Stimulated activated CD4-positive, alpha-beta T cell treated with anti-CD3 and anti-CD28 coated beads, Interleukin-1b, Interleukin-23, amount 100 ng/mL, for 4 hours (primary cell): ENCODE measurements at regions not wholly inside any gene's neighbourhood (a gene's known extent, or its start where the extent isn't known, plus 50 kb on each side); places are given as distances from the start of the nearest gene placed in this dataset.

Source experiments
- DNase-seq, 2 donors: peaks; one replicate each; pipeline ENCODE4 v3.0.0-alpha.2; 2020; ENCODE audit warnings: low read depth in 2 of 2

DNA sequence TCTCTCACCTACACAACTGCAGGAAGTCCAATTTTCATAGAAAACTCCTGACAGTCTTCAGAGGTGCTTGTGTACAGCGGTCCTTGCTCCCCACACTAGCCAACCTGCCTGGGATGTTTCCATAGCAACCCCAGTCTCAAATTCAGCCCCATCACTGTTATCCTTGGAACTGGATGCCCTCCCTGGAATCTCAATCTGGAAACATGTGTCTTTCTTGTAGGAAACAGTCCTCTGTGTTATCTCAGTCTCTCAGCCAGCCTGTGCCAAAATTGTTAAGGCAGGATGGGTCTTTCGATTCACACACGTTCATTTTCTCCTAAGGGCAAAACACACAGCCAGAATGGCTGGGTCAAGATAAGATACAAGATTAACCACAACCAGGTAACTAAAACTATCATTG is 295.5 kb upstream of the RND3 start:
- no peak for DNase-seq

DNA sequence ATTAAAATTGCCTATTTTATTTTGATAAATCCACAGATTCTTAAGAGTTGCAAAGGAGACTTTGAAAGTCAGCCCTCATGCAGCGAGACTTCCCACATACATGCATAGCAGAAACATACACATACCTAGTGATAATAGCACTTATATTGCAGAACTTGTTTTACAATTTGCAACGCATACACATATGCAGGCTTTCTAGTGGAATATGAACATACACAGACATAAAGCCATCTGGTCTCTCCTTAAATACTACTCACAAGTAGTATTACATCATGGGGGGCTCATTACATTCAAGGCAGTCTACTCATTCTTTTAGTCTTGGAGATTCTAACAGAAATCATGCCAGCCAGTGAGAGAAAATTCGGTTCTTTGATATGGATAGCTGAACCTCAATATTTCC is 295.1 kb upstream of the RND3 start:
- no peak for DNase-seq

DNA sequence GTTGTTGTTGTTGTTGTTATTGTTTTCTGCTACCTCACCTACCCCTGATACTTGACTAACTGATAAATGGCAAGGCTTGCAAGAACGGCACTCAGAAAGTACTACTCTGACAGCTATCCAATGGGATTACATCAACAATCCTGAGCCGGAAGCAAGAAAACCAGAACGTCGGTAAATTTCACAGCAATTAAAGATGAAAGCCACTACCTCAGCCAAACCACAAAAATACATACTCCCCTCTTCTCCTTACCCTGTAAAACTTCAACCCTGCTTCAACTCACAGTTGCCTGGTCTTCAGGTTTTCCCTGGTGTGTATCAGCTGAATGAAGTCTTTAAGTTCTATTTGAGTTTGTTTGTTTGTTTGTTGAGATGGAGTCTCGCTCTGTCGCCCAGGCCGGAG is 293.7 kb upstream of the RND3 start:
- no peak for DNase-seq

DNA sequence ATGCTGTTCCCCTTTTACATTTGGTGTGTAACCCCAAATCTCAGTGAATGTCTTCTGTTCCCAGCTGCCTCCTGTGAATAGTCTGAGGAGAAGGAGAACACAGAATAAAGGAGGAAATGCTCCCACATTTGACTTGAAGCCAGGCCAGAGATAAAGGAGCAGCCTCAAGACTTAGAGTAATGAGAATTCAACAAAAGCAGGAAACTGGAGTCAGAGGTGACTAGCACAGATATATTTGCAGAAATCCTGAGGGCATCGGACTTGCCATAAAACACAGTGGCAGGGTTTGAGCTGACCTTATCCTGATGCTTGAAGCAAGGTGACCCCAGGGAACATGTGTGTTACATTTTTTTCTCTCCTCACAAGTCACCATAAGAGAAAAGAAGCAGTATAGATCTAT is 291.4 kb upstream of the RND3 start:
- DNase-seq = no peak

DNA sequence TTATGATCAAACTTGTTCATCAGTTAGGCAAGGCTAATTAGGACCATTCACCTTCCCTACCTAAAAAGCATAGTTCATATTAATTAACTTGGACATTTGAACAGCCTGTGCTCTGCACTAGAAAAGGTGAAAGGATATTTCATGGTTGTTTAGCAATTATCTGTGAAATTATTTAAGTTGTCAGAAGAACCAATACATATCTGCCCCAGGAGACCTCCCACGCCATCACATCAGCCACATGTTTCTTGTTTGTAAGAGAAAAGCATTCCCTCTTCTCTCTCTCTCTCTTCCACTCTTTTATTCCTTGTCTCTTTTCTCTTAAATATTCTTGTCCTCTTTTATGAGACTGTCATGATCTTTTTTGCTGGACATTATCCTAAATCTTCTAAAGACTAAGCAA is 282.0 kb upstream of the RND3 start:
- no peak for DNase-seq

DNA sequence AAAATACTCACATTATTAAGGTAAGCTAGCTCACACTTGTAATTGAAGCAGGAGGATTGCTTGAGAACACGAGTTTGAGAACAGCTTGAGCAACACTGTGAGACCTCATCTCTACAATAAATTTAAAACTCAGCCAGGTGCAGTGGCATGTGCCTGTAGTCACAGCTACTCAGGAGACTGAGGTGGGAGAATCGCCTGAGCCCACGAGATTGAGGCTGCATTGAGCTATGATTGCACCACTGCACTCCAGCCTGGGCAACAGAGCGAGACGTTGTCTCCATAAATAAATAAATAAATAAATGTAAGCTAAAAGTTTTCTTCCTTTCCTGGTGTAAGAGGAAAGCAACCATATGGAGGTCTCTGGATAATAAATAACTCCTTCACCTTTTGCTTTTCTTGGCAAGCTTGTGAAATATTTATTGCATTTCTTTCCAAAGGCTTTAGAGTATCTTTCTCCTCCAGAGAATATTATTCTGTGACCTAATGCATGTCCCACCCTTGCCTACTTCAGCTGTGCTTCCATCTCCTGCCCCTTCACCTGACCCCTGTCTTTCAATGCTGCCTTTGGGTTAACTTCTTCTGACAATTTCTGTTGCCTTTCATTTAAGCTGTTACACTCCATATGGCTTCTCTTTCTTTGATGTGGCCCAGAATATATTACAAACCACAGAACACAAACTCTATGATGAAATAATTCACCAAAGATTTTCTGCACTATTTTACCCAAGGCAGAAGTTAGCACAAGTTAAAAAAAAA is 280.7 kb upstream of the RND3 start:
- no peak for DNase-seq

DNA sequence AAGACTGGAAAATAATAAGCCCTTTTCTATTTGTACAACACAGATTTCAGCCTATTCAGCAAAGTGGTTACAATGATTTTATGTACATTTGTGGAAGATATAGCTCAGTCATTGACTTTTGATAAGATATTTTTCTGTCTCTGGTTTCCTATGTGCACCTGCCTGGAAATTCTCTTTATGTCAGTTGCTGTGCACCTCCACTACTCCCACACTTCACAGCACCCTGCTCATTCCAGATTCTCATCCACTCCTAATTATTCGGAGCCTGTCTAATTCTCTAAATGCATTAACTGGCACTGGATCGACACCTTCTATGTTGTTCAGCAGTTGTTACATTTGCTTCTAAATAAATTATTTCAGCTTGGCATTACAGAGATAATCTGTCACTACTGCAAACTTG is 275.1 kb upstream of the RND3 start:
- DNase-seq = no peak

DNA sequence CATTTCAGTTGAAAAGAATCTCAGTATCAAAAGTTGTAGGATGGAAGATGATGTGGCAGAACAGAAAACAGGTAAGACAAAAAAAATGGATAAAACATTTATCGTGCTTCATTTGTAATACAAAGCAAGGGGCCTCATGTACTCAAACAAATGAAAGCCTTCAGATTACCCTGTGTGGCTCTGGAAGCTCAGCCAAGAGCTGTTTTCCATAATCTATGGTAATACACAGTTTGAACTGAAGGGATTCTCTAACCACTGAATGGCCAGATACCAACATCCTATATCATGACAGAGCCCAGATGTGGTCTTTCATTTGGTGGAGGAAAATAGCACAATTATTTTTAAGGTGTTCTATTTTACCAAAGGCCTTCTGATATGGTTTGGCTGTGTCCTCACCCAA is 272.1 kb upstream of the RND3 start:
- DNase-seq = no peak

DNA sequence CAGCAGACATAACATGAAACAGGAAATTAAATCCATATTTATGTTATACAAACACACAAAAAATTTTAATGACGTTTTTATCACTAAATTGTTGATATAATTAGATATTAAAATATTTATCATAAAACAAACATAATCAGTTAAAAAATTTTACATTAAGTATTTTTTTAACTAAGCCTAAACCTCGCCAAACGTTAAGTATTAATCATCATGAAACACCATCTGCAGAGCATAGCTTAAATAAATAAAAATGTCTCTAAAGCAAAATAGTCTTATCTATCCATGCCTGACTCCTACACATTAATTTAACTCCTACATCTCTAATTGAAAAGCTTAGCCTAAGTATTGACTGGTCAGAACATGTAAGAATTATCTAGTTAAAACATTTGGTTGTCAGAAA is 271.6 kb upstream of the RND3 start:
- DNase-seq = no peak

DNA sequence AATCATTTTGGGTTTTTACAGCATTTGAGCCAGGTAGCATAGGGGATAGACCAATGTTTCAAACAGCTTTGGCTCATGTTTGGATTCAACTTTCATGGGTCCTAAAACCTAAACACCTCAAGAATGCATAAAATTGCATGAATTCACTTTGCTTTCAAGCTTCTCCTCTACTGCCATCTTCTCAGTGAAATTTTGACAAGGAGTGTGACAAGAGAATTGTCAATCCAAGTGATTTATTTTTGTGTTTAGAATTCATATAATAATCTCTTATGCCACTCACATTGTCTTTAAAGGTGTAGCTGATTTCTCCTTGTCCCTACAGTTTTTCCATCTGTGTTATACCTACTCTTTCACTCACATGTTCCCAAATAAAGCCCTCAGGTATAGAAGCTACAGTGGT is 264.8 kb upstream of the RND3 start:
- DNase-seq = no peak

DNA sequence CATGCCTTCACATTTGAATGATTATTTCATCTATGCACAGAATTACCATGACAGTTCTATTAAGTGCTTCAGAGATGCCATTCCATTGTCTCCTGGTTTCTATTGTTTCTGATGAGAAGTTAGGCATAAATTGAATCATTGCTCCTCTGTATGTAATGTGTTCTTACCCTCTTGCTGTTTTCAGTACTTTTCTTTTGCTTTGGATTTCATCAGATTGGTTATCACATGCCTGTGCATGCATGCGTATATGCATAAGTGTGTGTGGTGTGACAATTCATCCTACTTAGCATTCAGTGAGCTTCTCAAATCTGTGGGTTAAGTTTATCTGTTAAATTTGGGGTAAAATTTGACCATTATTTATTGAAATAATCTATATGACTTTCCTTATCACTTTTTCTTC is 263.3 kb upstream of the RND3 start:
- DNase-seq = no peak

DNA sequence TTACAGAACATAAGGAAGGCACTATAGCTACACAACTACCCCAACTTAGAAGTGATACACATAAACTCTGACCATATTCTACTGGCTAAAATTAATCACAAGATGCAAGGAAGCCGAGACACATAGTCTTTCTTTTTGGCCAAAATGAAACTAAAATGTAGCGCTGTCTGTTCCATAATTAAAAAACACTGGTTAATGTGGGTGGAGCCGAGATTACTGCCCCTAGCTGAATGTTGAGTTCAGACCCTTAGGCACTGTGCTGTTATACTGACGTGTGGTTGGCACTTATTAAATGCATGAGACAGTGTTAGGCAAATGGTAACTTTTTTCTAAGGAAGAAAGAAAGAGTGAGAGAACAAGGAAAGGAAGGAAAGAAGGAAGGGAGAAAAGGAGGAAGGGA is 254.6 kb upstream of the RND3 start:
- DNase-seq = no peak

DNA sequence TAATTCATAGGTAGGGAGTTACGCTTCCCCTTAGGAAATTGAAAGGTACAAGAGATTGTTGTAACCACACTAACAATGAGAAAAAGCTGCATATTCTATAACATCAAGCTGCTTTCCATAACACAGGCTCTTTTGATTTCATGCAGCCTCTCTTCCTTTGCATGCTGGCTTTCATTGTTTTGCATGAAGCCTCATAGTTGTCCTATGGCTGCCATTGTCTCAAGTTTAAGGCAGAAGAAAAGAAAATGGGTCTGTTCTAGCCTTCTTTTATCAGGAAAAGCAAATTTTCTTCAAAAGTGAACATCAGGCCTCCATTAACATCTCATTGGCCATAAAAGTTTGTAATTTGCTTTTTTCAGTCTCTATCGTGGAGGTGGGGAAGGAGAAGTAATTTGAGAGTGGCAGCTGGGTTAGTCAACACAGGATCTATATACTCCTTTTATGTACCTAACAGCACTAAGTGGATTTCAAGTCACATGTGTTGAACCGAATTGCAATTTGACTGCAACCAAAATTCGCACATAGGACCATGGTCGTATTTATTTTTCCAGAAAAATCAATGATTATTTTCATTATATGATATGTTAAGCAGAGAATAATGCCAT is 248.5 kb upstream of the RND3 start:
- DNase-seq = no peak

DNA sequence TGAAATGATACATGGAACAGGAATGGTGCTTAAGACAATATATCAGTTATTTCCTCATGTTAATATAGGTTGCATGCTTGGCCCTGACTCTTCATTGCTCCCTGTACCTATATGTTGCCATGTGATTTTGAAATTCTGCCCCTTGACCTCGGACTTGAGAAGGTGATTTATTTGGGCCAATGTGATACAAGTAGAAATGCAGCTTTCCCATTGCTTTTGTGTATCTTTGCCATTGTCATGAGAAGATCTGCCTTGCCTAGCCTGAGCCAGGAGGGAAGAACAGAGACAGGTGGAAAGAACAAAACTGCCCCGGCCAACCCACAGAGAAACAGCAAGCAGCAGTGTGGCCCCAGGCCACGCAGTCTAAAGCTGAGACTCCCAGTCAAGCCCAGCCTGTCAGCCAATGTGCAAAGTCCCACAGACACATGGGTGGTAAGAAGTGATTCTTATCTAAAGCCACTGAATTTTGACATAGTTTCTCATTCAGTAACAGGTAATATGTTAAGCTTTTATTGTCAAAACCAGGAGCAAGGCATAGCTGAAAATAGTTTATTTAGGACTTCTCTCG is 245.7 kb upstream of the RND3 start:
- no peak for DNase-seq

DNA sequence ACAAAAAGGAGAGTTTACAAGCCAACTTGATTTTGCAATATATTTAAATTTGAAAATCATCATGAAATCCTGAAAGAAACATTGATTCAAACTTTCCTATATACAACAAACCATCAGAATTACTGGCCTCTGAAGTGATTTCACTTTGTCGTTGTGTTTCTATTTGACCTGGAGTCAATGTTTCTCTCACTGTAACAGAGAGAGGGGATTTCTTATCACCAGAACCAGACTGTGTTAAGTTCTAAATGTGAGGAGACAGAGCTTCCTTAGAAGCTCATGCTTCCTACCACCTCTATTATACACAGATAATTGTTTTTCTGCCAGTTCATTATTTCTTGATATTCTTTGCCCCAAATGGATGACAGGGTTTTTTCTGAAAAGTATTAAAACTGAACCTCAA is 245.0 kb upstream of the RND3 start:
- DNase-seq = no peak

DNA sequence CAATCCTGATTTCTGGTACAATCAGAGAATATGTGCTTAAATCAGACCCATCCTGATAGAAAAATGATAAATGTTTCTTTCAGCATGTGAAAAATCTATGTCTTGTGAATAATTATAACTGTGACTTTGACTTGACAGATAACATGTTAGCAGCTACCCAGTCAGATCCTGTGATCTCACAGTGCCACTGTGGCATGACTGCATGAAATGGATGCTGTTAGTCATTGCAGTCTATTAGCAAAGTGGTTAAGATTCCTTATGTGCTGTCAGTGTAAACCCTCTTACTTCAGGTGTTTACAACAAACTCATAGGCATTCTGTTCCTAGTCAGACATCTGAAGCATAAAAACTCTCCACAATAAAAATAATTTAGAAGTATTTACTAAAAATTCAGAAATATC is 244.6 kb upstream of the RND3 start:
- no peak for DNase-seq

DNA sequence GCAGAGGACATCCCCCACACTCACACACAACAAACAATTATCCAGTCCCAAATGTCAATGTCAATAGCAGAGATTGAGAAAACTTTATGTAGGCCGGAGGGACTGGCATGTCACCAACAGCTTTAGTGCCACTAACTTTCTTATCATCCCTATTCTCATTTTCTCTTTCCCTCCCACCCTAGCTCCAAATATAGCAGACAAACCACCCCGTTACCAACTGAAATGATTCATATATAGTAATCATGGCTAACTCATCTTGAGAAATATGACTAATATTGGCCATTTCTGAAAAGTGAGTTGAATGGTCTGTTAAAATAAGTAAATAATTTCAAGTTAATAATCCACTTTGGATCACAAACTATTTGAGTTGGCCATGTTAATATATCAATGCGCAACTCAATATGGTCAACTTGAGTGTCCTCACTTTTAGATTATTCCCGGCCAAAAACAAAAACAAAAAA is 242.1 kb upstream of the RND3 start:
- no peak for DNase-seq

DNA sequence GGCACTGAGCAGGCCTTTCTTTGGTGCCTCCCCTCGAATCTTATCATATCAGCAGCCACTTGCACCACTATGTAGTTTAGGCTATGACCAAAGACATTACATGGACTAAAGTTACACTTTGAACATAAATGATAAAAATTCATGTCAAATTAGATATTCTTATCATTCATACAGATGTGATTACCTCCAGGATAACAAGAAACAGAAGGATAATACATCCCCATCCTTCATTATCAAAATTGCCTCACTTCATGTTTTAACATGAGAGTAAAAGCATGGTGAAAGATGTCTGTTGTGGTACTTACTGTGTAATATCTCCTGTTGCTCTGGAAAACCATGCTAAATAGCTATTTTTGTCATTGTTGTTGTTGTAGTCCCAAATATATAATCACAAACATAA is 230.8 kb upstream of the RND3 start:
- no peak for DNase-seq

DNA sequence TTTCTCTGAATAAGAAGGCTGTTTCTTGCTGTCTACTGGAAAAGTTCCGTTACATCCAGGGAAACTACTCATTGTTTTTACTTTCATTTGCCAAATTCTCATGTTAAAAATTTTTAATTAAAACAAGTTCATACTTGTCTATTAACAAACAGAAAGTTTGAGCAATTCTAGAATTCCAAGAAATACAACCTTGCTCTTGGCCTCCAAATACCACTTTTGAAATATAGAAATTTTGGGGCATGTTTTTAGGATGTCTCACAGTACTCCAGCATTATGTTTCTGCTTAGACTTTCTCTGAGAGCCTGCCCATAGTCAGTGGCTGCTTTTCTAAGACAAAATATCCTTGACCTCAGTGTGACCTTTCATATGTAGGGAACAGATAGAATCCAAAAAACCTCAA is 228.7 kb upstream of the RND3 start:
- no peak for DNase-seq

DNA sequence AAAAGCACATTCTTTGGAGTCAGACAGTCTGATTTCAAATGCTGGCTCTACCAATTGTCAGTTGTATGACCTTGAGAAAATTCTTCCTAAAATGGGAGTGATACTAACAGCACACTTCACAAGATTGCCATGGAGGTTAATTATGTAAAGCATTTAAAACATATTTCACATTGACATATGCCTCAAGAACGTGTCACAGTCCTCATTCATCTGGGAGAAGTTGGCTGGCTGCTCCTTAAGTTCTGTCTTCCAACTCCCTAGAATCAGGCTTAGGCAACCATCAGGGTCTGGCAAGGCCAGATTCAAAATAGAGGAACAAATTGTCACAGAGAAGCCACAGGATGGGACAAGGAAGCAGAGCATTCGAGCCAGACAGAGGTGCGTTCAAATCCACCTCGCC is 228.0 kb upstream of the RND3 start:
- DNase-seq = no peak

DNA sequence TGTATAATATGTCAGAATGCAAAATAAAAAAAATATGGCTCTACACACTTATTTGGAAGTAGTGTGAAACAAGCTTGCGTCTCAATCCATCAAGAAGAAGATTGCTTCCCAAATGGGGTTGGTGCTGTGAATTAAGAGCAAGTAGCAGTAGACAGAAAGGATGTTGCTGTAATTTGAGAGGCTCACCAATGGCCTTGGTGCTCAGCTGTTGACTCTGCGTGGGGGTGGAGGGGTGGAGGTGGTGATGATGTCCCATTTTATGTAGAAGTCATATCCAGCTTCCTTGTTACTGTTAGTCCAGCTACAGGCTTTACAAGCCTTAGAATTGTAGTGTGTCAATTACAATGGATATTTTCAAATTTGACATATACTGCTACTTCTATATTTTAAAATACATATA is 223.4 kb upstream of the RND3 start:
- no peak for DNase-seq

DNA sequence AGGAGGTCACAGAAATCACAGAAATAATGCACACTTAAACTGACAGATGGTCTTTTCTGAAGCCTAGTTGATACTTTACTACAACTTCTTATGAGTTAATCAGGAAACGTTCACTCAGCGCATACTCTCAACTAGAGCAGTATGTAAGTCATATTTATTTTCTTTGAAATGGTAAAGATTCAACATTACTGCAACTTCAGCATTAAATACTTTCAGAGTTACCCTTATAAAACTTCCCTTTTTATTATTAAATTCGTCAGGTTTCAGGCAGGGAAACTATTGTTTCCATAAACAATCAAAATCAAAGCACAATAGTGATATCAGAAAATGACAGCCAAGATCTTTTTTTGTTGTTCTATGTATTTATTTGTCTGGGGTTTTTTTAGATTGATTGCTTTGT is 222.6 kb upstream of the RND3 start:
- DNase-seq = no peak

DNA sequence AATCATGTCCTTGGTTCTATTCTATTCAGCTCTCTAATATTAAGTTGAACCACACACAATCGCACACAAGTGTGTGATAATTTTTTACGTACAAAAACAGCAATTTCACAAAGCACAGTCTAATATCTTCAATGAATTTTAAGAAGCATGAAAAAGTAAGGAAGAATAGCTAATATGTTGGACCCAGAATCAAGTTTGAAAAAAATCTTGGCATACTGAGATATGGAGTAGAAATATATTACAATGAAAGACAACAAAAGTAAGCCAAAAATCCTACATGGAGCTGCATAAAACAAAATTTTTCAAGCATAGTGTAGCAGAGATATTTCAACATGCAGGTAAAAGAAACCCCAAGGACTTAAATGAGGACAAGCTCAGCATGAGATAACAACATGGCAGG is 219.1 kb upstream of the RND3 start:
- no peak for DNase-seq

DNA sequence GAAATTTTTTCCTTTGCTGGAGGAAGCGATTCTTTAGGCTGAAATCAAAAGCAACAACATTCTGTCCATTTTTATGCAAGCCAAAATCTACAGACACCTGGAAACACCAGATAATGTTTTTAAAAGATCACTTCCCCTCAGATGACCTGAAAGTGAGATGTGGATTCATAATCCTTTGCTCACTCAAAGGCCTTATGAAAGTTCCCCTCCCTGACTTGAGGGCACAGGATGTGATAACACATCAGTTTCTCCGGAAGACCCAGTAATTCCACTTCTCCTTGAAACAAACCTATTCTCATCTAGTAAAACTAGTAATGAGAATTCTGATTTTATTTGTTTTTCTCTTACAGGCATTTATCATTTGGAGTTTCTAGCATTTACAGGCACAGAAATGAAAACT is 218.3 kb upstream of the RND3 start:
- no peak for DNase-seq
